Natural killer cell (primary cell): ENCODE measurements at regions not wholly inside any gene's neighbourhood (a gene's known extent, or its start where the extent isn't known, plus 50 kb on each side); places are given as distances from the start of the nearest gene placed in this dataset.
"Not testable (repeated sequence)": the region's sequence is repeated elsewhere in the genome, so short reads cannot be mapped to it uniquely, and the experiment has no call there.

Source experiments
- ATAC-seq, 3 donors: fragments of 150-1000 bp in 2 of 3; fragments of 200-7000 bp in 1 of 3; cut with Tn5 transposase; 1 replicate in 1 of 3; 2 replicates in 2 of 3; pipeline ENCODE4 v1.10.0; 2021; ENCODE audit warnings: mild to moderate bottlenecking in 2 of 3, moderate library complexity in 2 of 3
- DNase-seq, 2 donors: peaks; one replicate each; pipeline versions ENCODE4 v3.0.0 to v3.0.0-alpha.2; 2013 to 2021; ENCODE audit warnings: mixed read lengths in 1 of 2
- H3K27ac ChIP-seq: one replicate; pipeline ENCODE4 v1.5.1; 2013; ENCODE audit warnings: mild to moderate bottlenecking, low read length
- H3K27me3 ChIP-seq: one replicate; pipeline ENCODE4 v1.6.1; 2013; ENCODE audit warnings: low read length; ENCODE audit not compliant: control insufficient read depth, insufficient read depth
- H3K36me3 ChIP-seq: one replicate; pipeline ENCODE4 v1.6.1; 2013; ENCODE audit warnings: low read length; ENCODE audit not compliant: control insufficient read depth, insufficient read depth
- H3K4me1 ChIP-seq: one replicate; pipeline ENCODE4 v1.6.1; 2013; ENCODE audit warnings: low read length; ENCODE audit not compliant: control insufficient read depth, insufficient read depth
- H3K4me3 ChIP-seq: one replicate; pipeline ENCODE4 v1.5.1; 2013; ENCODE audit warnings: low read length
- H3K9me3 ChIP-seq: one replicate; pipeline ENCODE4 v1.6.1; 2013; ENCODE audit warnings: low read length; ENCODE audit not compliant: control insufficient read depth, insufficient read depth
- H3K27ac Mint-ChIP-seq, 2 donors: one replicate each; pipeline ENCODE4 v1.8.0; 2022; ENCODE audit warnings: mild to moderate bottlenecking in 2 of 2, mixed read lengths in 2 of 2, moderate library complexity in 1 of 2
- H3K27me3 Mint-ChIP-seq, 2 donors: one replicate each; pipeline ENCODE4 v1.8.0; 2022; ENCODE audit warnings: low read depth in 2 of 2, mixed read lengths in 2 of 2
- H3K36me3 Mint-ChIP-seq: one replicate; pipeline ENCODE4 v1.8.0; 2022; ENCODE audit warnings: mixed read lengths
- H3K4me1 Mint-ChIP-seq, 2 donors: one replicate each; pipeline ENCODE4 v1.8.0; 2022; ENCODE audit warnings: mixed read lengths in 2 of 2
- H3K4me3 Mint-ChIP-seq: one replicate; pipeline ENCODE4 v1.8.0; 2022; ENCODE audit warnings: mild to moderate bottlenecking, moderate library complexity, mixed read lengths
- H3K9me3 Mint-ChIP-seq, 2 donors: one replicate each; pipeline ENCODE4 v1.8.0; 2022; ENCODE audit warnings: mixed read lengths in 2 of 2
- CTCF ChIP-seq: fragments of 200-600 bp; IDR thresholded peaks from one replicate; pipeline ENCODE4 v1.8.0; 2022; ENCODE audit warnings: antibody characterized with exemption
- WGBS: methylation state at CpG from one replicate; pipeline ENCODE4 v1.1.7; 2013; ENCODE audit warnings: missing lambda C conversion rate; ENCODE audit not compliant: insufficient coverage; 5-methylcytosine and 5-hydroxymethylcytosine counted together
- intact Hi-C: fragments of 100-400 bp; cut with micrococcal nuclease; formaldehyde crosslinking; loops from one replicate; pipeline ENCODE4 v1.14.2; 2022

GRCh38 chr21:20167059-20167458 lies 831.1 kb upstream of the NCAM2 start:
- no peak overlapping the region for H3K4me3 ChIP-seq
- no peaks in the 10 kb centered on the region for H3K36me3 Mint-ChIP-seq
- no peak overlapping the region for H3K4me3 Mint-ChIP-seq
- no peaks in the 10 kb centered on the region for H3K27me3 ChIP-seq
- no peak for TF ChIP-seq CTCF
- no peaks in the 10 kb centered on the region for H3K4me1 ChIP-seq
- no peaks in the 10 kb centered on the region for H3K36me3 ChIP-seq
- peaks cover 3% of the 10 kb centered on the region for H3K9me3 ChIP-seq
- no peak for DNase-seq
- H3K27ac ChIP-seq = no peak overlapping the region
- 80% methylated on average over 1 of the region's 1 CpG for WGBS
- intact Hi-C loops = no loop called here
- H3K4me1 Mint-ChIP-seq = no peaks in the 10 kb centered on the region
- no peak overlapping the region for H3K27ac Mint-ChIP-seq
- no peak for ATAC-seq
- H3K27me3 Mint-ChIP-seq = no peaks in the 10 kb centered on the region
- peaks cover 2 to 3% of the 10 kb centered on the region in 2 donors for H3K9me3 Mint-ChIP-seq

- 91% methylated on average over 3 of the region's 3 CpGs for WGBS
- peaks cover 3% of the 10 kb centered on the region for H3K9me3 ChIP-seq
- Mint-ChIP-seq H3K27ac (no peak overlapping the region), H3K4me1 (no peaks in the 10 kb centered on the region), H3K9me3 (peaks cover 6 to 10% of the 10 kb centered on the region in 2 donors), H3K36me3 (no peaks in the 10 kb centered on the region), H3K4me3 (no peak overlapping the region), H3K27me3 (no peaks in the 10 kb centered on the region)
- TF ChIP-seq CTCF = no peak
- intact Hi-C loops = no loop called here
- ATAC-seq (no peak), DNase-seq (no peak)
- no peak overlapping the region for H3K27ac ChIP-seq
- H3K27me3 ChIP-seq = no peaks in the 10 kb centered on the region
- H3K4me1 ChIP-seq = no peaks in the 10 kb centered on the region
- H3K36me3 ChIP-seq = no peaks in the 10 kb centered on the region
- no peak overlapping the region for H3K4me3 ChIP-seq
Observed at GRCh38 chr21:20169812-20170576, 828.2 kb upstream of the NCAM2 start.

- H3K27ac Mint-ChIP-seq = no peak overlapping the region
- Histone ChIP-seq H3K27ac (no peak overlapping the region), H3K27me3 (no peaks in the 10 kb centered on the region), H3K9me3 (no peaks in the 10 kb centered on the region), H3K4me3 (no peak overlapping the region), H3K4me1 (no peaks in the 10 kb centered on the region), H3K36me3 (no peaks in the 10 kb centered on the region)
- no peaks in the 10 kb centered on the region for H3K4me1 Mint-ChIP-seq
- H3K4me3 Mint-ChIP-seq = no peak overlapping the region
- no peak for TF ChIP-seq CTCF
- H3K27me3 Mint-ChIP-seq = no peaks in the 10 kb centered on the region
- H3K9me3 Mint-ChIP-seq = peaks cover 10 to 24% of the 10 kb centered on the region in 2 donors
- intact Hi-C loops = no loop called here
- no peaks in the 10 kb centered on the region for H3K36me3 Mint-ChIP-seq
- ATAC-seq (no peak), DNase-seq (no peak)
- WGBS = 50% methylated on average over 2 of the region's 3 CpGs
Observed at GRCh38 chr21:20186186-20186585, 812.0 kb upstream of the NCAM2 start.

GRCh38 chr21:20187028-20187427 lies 811.2 kb upstream of the NCAM2 start:
- H3K27me3 Mint-ChIP-seq = no peaks in the 10 kb centered on the region
- no peaks in the 10 kb centered on the region for H3K9me3 ChIP-seq
- no peaks in the 10 kb centered on the region for H3K36me3 Mint-ChIP-seq
- ATAC-seq (no peak), DNase-seq (no peak)
- no peaks in the 10 kb centered on the region for H3K27me3 ChIP-seq
- H3K9me3 Mint-ChIP-seq = peaks cover 10 to 28% of the 10 kb centered on the region in 2 donors
- no peak overlapping the region for H3K4me3 Mint-ChIP-seq
- no peak for TF ChIP-seq CTCF
- no peak overlapping the region for H3K27ac Mint-ChIP-seq
- H3K4me3 ChIP-seq = no peak overlapping the region
- H3K4me1 ChIP-seq = no peaks in the 10 kb centered on the region
- H3K4me1 Mint-ChIP-seq = no peaks in the 10 kb centered on the region
- WGBS = 96% methylated on average over 2 of the region's 2 CpGs
- intact Hi-C loops = no loop called here
- no peak overlapping the region for H3K27ac ChIP-seq
- no peaks in the 10 kb centered on the region for H3K36me3 ChIP-seq

GRCh38 chr21:20201323-20201722 lies 796.9 kb upstream of the NCAM2 start:
- H3K27ac ChIP-seq, DNase-seq, H3K36me3 Mint-ChIP-seq, H3K27me3 ChIP-seq, ATAC-seq, intact Hi-C loops, H3K27me3 Mint-ChIP-seq, H3K9me3 Mint-ChIP-seq, H3K9me3 ChIP-seq, H3K4me1 Mint-ChIP-seq, H3K36me3 ChIP-seq, H3K4me3 ChIP-seq, H3K4me3 Mint-ChIP-seq, H3K4me1 ChIP-seq, H3K27ac Mint-ChIP-seq: not testable (repeated sequence)
- no CpG with 5 or more reads among the region's 4 CpGs for WGBS
